C4-2B (cell line): ENCODE measurements at regions not wholly inside any gene's neighbourhood (a gene's known extent, or its start where the extent isn't known, plus 50 kb on each side); places are given as distances from the start of the nearest gene placed in this dataset.

ENCODE experiments used
- CTCF ChIP-seq: fragments of 450-650 bp; conservative IDR thresholded peaks from 2 replicates; pipeline ENCODE4 v1.5.1; 2017; ENCODE audit warnings: mild to moderate bottlenecking
- ZFX ChIP-seq: fragments of 450-650 bp; IDR thresholded peaks from 2 replicates; pipeline ENCODE4 v1.6.1; 2017

DNA sequence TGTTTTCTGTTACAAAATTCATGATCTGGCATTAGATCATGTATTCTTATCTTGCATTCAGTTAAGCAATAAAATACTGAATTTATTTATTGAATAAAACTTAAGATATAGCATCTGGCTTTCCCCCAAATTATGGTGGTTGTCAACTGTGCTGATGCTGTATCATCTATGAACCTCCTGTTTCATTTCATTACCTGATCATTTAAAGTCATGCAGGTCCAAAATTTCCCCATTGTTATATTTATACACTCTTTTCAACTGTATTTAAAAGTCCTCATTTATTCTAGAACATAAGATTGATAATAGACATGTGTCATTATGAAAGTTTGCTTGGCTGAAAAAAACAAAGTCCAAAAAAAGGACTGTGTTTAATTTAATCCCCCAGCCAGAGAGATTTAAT, 627.4 kb upstream of the ADGRB3 start:
- TF ChIP-seq CTCF (no peak), ZFX (no peak)
